ENCODE measurements at regions not wholly inside any gene's neighbourhood (a gene's known extent, or its start where the extent isn't known, plus 50 kb on each side); places are given as distances from the start of the nearest gene placed in this dataset.
A peak's percentile ranks its signal among the peaks of the same experiment; 100 is the strongest.
"Not testable (repeated sequence)": the region's sequence is repeated elsewhere in the genome, so short reads cannot be mapped to it uniquely, and the experiment has no call there.

GRCh38 chr14:87419925-87420324 is 573.1 kb downstream of the GALC start:
- DNase-seq (ENCODE audit: low read depth): no peak

GRCh38 chr14:87411370-87411769 is 581.6 kb downstream of the GALC start:
- DNase-seq (ENCODE audit: low read depth): no peak

GRCh38 chr14:87409393-87409792 is 583.6 kb downstream of the GALC start:
- DNase-seq (ENCODE audit: low read depth): no peak

- no peak for DNase-seq (ENCODE audit: low read depth)
These were observed 585.6 kb downstream of the GALC start for GRCh38 chr14:87407344-87407743.

GRCh38 chr14:87405563-87405962 is 587.4 kb downstream of the GALC start:
- no peak for DNase-seq (ENCODE audit: low read depth)

GRCh38 chr14:87397499-87397898 is 595.5 kb downstream of the GALC start:
- no peak for DNase-seq (ENCODE audit: low read depth)

- DNase-seq (ENCODE audit: low read depth): no peak
These were observed 601.9 kb downstream of the GALC start for GRCh38 chr14:87391066-87391465.

- no peak for DNase-seq (ENCODE audit: low read depth)
These were observed 604.0 kb downstream of the GALC start for GRCh38 chr14:87388946-87389345.

- DNase-seq (ENCODE audit: low read depth): no peak
These were observed 605.2 kb downstream of the GALC start for GRCh38 chr14:87387806-87388205.

GRCh38 chr14:87386524-87386923 is 606.5 kb downstream of the GALC start:
- DNase-seq (ENCODE audit: low read depth): no peak

GRCh38 chr14:87380054-87380453 is 612.9 kb downstream of the GALC start:
- DNase-seq (ENCODE audit: low read depth): no peak

GRCh38 chr14:87368751-87369150 is 624.2 kb downstream of the GALC start:
- DNase-seq (ENCODE audit: low read depth): no peak

- DNase-seq (ENCODE audit: low read depth): not testable (repeated sequence)
These were observed 632.7 kb downstream of the GALC start for GRCh38 chr14:87360246-87360645.

- DNase-seq (ENCODE audit: low read depth): no peak
These were observed 642.0 kb downstream of the GALC start for GRCh38 chr14:87351007-87351406.

- DNase-seq (ENCODE audit: low read depth): no peak
These were observed 643.1 kb downstream of the GALC start for GRCh38 chr14:87349921-87350320.

GRCh38 chr14:87343652-87344051 is 649.3 kb downstream of the GALC start:
- DNase-seq (ENCODE audit: low read depth): no peak

GRCh38 chr14:87334997-87335685 is 657.8 kb downstream of the GALC start:
- no peak for DNase-seq (ENCODE audit: low read depth)

- peak; percentile 15 for DNase-seq (ENCODE audit: low read depth)
These were observed 661.0 kb downstream of the GALC start for GRCh38 chr14:87331991-87332390.

GRCh38 chr14:87325741-87326140 is 667.2 kb downstream of the GALC start:
- no peak for DNase-seq (ENCODE audit: low read depth)

GRCh38 chr14:87323191-87323590 is 669.8 kb downstream of the GALC start:
- DNase-seq (ENCODE audit: low read depth): no peak

- DNase-seq (ENCODE audit: low read depth): no peak
These were observed 671.4 kb downstream of the GALC start for GRCh38 chr14:87321548-87321947.

GRCh38 chr14:87312894-87313205 is 680.1 kb downstream of the GALC start:
- DNase-seq (ENCODE audit: low read depth): no peak

GRCh38 chr14:87312169-87312893 is 680.7 kb downstream of the GALC start:
- DNase-seq (ENCODE audit: low read depth): no peak

- DNase-seq (ENCODE audit: low read depth): no peak
These were observed 683.4 kb downstream of the GALC start for GRCh38 chr14:87309557-87309956.

Measured in non-pigmented ciliary epithelial cell (primary cell).